HEK293T (cell line): ENCODE measurements at regions not wholly inside any gene's neighbourhood (a gene's known extent, or its start where the extent isn't known, plus 50 kb on each side); places are given as distances from the start of the nearest gene placed in this dataset.

Experiments
- BHLHE40 ChIP-seq: fragments of 450-650 bp; IDR thresholded peaks from 2 replicates; pipeline ENCODE4 v1.6.1; 2016; ENCODE audit warnings: mild to moderate bottlenecking, moderate library complexity, borderline replicate concordance
- HDGF ChIP-seq: fragments of 450-650 bp; IDR thresholded peaks from 2 replicates; pipeline ENCODE4 v1.6.1; 2017; ENCODE audit warnings: antibody characterized with exemption, borderline replicate concordance
- NFRKB ChIP-seq: fragments of 450-650 bp; IDR thresholded peaks from 2 replicates; pipeline ENCODE4 v1.6.1; 2016; ENCODE audit warnings: mild to moderate bottlenecking, moderate library complexity
- PKNOX1 ChIP-seq: fragments of 450-650 bp; IDR thresholded peaks from 2 replicates; pipeline ENCODE4 v1.6.1; 2016
- SUZ12 ChIP-seq: fragments of 450-650 bp; IDR thresholded peaks from 2 replicates; pipeline ENCODE4 v1.6.1; 2016; ENCODE audit warnings: mild to moderate bottlenecking
- ZNF384 ChIP-seq: fragments of 450-650 bp; IDR thresholded peaks from 2 replicates; pipeline ENCODE4 v1.6.1; 2016

GRCh38 chr18:42606886-42607495 lies 508.5 kb downstream of the RIT2 start:
- TF ChIP-seq SUZ12: no peak
- no peak for TF ChIP-seq NFRKB
- no peak for TF ChIP-seq ZNF384
- no peak for TF ChIP-seq PKNOX1
- no peak for TF ChIP-seq HDGF
- TF ChIP-seq BHLHE40: no peak
